ENCODE measurements at regions not wholly inside any gene's neighbourhood (a gene's known extent, or its start where the extent isn't known, plus 50 kb on each side); places are given as distances from the start of the nearest gene placed in this dataset.

- H3K9me3 ChIP-seq, result peaks cover 0 to 17% of the 10 kb centered on the region in 2 donors
- H3K4me1 ChIP-seq, result no peaks in the 10 kb centered on the region
- H3K4me3 ChIP-seq, result no peak overlapping the region
- no peaks in the 10 kb centered on the region for H3K27me3 ChIP-seq
- no peak overlapping the region for H3K27ac ChIP-seq
- H3K36me3 ChIP-seq, result no peaks in the 10 kb centered on the region
- intact Hi-C loops (cut with DNase I; ENCODE audit: low total_unique reads), result no loop called here
- no peak for DNase-seq (ENCODE audit: low spot score in 2 of 2)
- no peak for TF ChIP-seq CTCF (IDR thresholded peaks at IDR 0.05)
Observed at GRCh38 chrX:122818068-122818467, 366.0 kb upstream of the GRIA3 start.

GRCh38 chrX:122833230-122833629, 350.8 kb upstream of the GRIA3 start:
- Histone ChIP-seq H3K9me3 (peaks cover 0 to 5% of the 10 kb centered on the region in 2 donors), H3K4me1 (no peaks in the 10 kb centered on the region), H3K36me3 (no peaks in the 10 kb centered on the region), H3K4me3 (no peak overlapping the region), H3K27ac (no peak overlapping the region), H3K27me3 (no peaks in the 10 kb centered on the region)
- TF ChIP-seq POLR2AphosphoS5 (IDR thresholded peaks at IDR 0.05) (no peak), CTCF (IDR thresholded peaks at IDR 0.05) (no peak), POLR2A (IDR thresholded peaks at IDR 0.05) (no peak)
- intact Hi-C loops (cut with DNase I; ENCODE audit: low total_unique reads), result no loop called here
- DNase-seq (ENCODE audit: low spot score in 2 of 2), result no peak

- TF ChIP-seq POLR2A (IDR thresholded peaks at IDR 0.05), result no peak
- TF ChIP-seq CTCF (IDR thresholded peaks at IDR 0.05), result no peak
- no peak for TF ChIP-seq POLR2AphosphoS5 (IDR thresholded peaks at IDR 0.05)
- no peak for DNase-seq (ENCODE audit: low spot score in 2 of 2)
- no peaks in the 10 kb centered on the region for H3K27me3 ChIP-seq
- peaks cover 0 to 5% of the 10 kb centered on the region in 2 donors for H3K9me3 ChIP-seq
- no peak overlapping the region for H3K4me3 ChIP-seq
- H3K36me3 ChIP-seq, result no peaks in the 10 kb centered on the region
- intact Hi-C loops (cut with DNase I; ENCODE audit: low total_unique reads), result no loop called here
- no peaks in the 10 kb centered on the region for H3K4me1 ChIP-seq
- no peak overlapping the region for H3K27ac ChIP-seq
Observed at GRCh38 chrX:122835886-122836285, 348.2 kb upstream of the GRIA3 start.

GRCh38 chrX:122850326-122850725, 333.8 kb upstream of the GRIA3 start:
- H3K4me1 ChIP-seq, result no peaks in the 10 kb centered on the region
- no peaks in the 10 kb centered on the region for H3K36me3 ChIP-seq
- intact Hi-C loops (cut with DNase I; ENCODE audit: low total_unique reads), result no loop called here
- no peak overlapping the region for H3K27ac ChIP-seq
- H3K9me3 ChIP-seq, result peaks cover 0 to 7% of the 10 kb centered on the region in 2 donors
- H3K27me3 ChIP-seq, result no peaks in the 10 kb centered on the region
- no peak overlapping the region for H3K4me3 ChIP-seq
- DNase-seq (ENCODE audit: low spot score in 2 of 2), result no peak
- no peak for TF ChIP-seq CTCF (IDR thresholded peaks at IDR 0.05)
- TF ChIP-seq POLR2A (IDR thresholded peaks at IDR 0.05), result no peak
- no peak for TF ChIP-seq POLR2AphosphoS5 (IDR thresholded peaks at IDR 0.05)

GRCh38 chrX:122856205-122856604, 327.9 kb upstream of the GRIA3 start:
- Histone ChIP-seq H3K9me3 (peaks cover 0 to 7% of the 10 kb centered on the region in 2 donors), H3K27ac (no peak overlapping the region), H3K4me1 (no peaks in the 10 kb centered on the region), H3K27me3 (peaks cover 0 to 4% of the 10 kb centered on the region in 2 donors), H3K4me3 (no peak overlapping the region), H3K36me3 (no peaks in the 10 kb centered on the region)
- TF ChIP-seq CTCF (IDR thresholded peaks at IDR 0.05), result no peak
- TF ChIP-seq POLR2A (IDR thresholded peaks at IDR 0.05), result no peak
- no peak for TF ChIP-seq POLR2AphosphoS5 (IDR thresholded peaks at IDR 0.05)
- intact Hi-C loops (cut with DNase I; ENCODE audit: low total_unique reads), result no loop called here
- DNase-seq (ENCODE audit: low spot score in 2 of 2), result no peak
